ENCODE measurements at regions not wholly inside any gene's neighbourhood (a gene's known extent, or its start where the extent isn't known, plus 50 kb on each side); places are given as distances from the start of the nearest gene placed in this dataset.

- no peak for DNase-seq (ENCODE audit: low read depth)
- H3K4me3 ChIP-seq (ENCODE audit: low read length) = no peak overlapping the region
- no peak for TF ChIP-seq CTCF (conservative IDR thresholded peaks at IDR 0.05; ENCODE audit: low read depth, low read length)
Measured at GRCh38 chr9:134223091-134223490, 58.7 kb upstream of the RNU6ATAC start.

- H3K4me3 ChIP-seq (ENCODE audit: low read length) = no peak overlapping the region
- TF ChIP-seq CTCF (conservative IDR thresholded peaks at IDR 0.05; ENCODE audit: low read depth, low read length) = no peak
- no peak for DNase-seq (ENCODE audit: low read depth)
Measured at GRCh38 chr9:134223591-134224122, 59.3 kb upstream of the RNU6ATAC start.

GRCh38 chr9:134224127-134224526, 59.8 kb upstream of the RNU6ATAC start:
- TF ChIP-seq CTCF (conservative IDR thresholded peaks at IDR 0.05; ENCODE audit: low read depth, low read length) = no peak
- DNase-seq (ENCODE audit: low read depth) = no peak
- no peak overlapping the region for H3K4me3 ChIP-seq (ENCODE audit: low read length)

GRCh38 chr9:134224567-134225093, 60.3 kb upstream of the RNU6ATAC start:
- TF ChIP-seq CTCF (conservative IDR thresholded peaks at IDR 0.05; ENCODE audit: low read depth, low read length) = no peak
- DNase-seq (ENCODE audit: low read depth) = no peak
- H3K4me3 ChIP-seq (ENCODE audit: low read length) = no peak overlapping the region

- TF ChIP-seq CTCF (conservative IDR thresholded peaks at IDR 0.05; ENCODE audit: low read depth, low read length) = no peak
- DNase-seq (ENCODE audit: low read depth) = no peak
- no peak overlapping the region for H3K4me3 ChIP-seq (ENCODE audit: low read length)
Measured at GRCh38 chr9:134225186-134225585, 60.8 kb upstream of the RNU6ATAC start.

- no peak for DNase-seq (ENCODE audit: low read depth)
- no peak overlapping the region for H3K4me3 ChIP-seq (ENCODE audit: low read length)
- TF ChIP-seq CTCF (conservative IDR thresholded peaks at IDR 0.05; ENCODE audit: low read depth, low read length) = no peak
Measured at GRCh38 chr9:134225816-134226215, 61.5 kb upstream of the RNU6ATAC start.

- no peak overlapping the region for H3K4me3 ChIP-seq (ENCODE audit: low read length)
- no peak for DNase-seq (ENCODE audit: low read depth)
- no peak for TF ChIP-seq CTCF (conservative IDR thresholded peaks at IDR 0.05; ENCODE audit: low read depth, low read length)
Measured at GRCh38 chr9:134226221-134226930, 62.0 kb upstream of the RNU6ATAC start.
